SH-SY5Y (cell line): ENCODE measurements at regions not wholly inside any gene's neighbourhood (a gene's known extent, or its start where the extent isn't known, plus 50 kb on each side); places are given as distances from the start of the nearest gene placed in this dataset.

Experiments
- GATA2 ChIP-seq: IDR thresholded peaks from 2 replicates; pipeline ENCODE4 v1.6.1; 2011; ENCODE audit warnings: mild to moderate bottlenecking, low read depth, low read length
- GATA3 ChIP-seq: IDR thresholded peaks from 2 replicates; pipeline ENCODE4 v1.6.1; 2011; ENCODE audit warnings: low read depth, mild to moderate bottlenecking, low read length, moderate library complexity

GRCh38 chr18:37617623-37618022 lies 52.0 kb upstream of the CELF4 start:
- TF ChIP-seq GATA3: no peak
- no peak for TF ChIP-seq GATA2
